Fibroblast of skin of abdomen (primary cell): ENCODE measurements at regions not wholly inside any gene's neighbourhood (a gene's known extent, or its start where the extent isn't known, plus 50 kb on each side); places are given as distances from the start of the nearest gene placed in this dataset.

Experiments used
- DNase-seq: peaks from one replicate; pipeline ENCODE4 v3.0.0-alpha.2; 2013

DNA sequence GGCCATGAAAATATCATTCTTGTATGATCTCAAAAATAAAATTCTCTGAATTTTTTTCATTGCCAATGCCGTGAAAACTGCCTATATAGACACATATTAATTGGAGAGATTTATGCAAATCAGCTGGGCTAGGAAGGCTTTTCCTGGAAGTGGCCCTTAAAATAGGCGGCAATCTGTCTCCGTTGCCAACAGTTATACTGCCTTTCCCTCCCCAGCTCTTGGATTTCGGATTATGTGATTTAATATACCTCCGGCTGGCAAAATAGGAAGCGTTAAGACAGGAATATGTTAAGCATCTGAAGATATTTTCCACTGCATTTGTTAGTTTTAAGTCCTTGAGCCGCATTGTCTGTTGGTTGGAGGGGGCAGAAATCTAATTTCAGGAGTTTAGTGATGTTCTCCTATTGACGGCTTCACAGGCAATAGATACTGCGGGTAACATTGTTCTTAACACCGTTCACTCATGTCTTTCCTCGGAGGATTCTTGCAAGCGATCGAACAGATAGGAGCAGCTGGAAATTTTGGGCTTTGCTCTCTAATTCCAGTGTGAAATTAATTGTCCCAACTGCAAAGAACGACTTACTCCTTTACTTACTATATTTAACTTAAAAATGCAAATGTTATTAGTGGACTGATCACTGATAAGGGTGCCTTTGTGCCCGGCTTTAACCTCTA is 113.3 kb downstream of the LINC00237 start:
- DNase-seq, result no peak

DNA sequence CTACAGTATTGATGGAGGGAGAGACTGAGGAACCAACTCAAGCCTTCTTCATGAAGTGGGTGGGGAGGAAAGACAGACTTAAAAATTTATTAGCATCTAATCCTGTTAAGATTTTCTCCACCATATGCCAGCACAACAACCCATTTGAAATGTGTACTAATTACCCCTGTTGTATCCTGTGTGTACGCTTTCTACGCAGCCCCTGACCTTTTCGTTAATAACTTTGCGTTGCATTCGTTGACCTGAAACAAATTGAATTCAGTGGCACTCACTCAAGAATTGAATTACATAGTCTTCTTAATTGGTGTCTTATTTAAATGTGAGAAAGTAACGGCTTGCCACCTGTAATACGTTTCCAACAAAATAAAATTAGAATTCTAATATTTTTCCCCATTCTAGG is 113.9 kb downstream of the LINC00237 start:
- DNase-seq, result no peak

GRCh38 chr20:20989081-20989480 is 117.1 kb downstream of the LINC00237 start:
- DNase-seq, result no peak

DNA sequence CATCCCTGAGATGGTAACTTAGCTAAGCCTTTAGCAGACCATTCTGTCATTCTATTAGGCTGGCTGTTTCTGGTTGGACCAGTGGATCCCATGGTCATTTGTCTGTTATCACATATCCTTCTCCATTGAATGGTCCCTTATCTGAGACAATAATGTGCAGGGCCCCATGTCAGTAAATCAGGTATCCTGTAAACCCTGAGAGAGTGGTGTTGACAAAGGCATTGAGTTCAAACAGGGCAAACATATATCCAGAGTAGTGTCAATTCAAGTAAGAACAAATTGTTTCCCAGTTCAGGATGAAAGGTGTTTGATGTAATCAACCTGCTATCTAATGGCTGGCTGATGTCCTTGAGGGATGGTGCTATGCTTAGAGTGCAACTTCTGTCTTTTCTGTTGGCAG is 126.2 kb downstream of the LINC00237 start:
- no peak for DNase-seq

DNA sequence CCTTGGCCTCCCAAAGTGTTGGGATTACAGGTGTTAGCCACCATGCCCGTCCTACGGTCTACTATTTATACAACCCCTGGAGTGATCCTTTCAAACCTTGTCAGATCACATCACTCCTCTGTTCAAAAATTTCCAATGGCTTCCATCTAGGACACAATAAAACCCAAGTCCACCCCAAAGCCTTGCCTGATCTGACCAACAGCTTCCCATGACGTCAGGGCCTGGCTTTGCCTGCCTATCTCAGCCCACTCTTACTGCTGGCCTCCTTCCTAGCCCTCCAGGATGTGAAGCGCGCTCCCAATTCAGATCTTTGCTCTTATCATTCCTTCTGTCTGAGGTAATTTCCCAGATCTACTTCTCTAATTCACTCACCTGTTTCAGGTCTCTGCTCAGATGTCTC is 128.4 kb downstream of the LINC00237 start:
- no peak for DNase-seq

GRCh38 chr20:20972490-20972889 is 133.7 kb downstream of the LINC00237 start:
- DNase-seq, result no peak

DNA sequence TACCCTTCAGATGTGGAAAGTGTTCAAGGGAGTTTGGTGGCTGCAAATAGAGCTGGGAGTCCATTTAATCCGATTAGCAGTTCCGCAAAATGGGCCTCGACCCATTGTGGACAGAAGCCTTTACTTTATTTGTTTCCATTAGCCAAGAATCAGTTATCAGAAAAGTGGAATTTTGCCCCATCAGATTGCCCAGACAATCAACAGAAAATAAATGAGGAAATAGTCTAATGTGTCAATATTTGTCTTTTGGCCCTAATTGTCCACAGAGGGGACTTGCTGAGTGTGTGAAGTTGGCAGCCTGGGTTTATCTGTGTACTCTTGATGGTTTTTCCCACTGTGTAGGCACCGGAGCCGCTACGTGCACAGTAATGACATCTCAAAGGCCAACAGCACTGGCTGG is 134.3 kb downstream of the LINC00237 start:
- DNase-seq, result no peak

DNA sequence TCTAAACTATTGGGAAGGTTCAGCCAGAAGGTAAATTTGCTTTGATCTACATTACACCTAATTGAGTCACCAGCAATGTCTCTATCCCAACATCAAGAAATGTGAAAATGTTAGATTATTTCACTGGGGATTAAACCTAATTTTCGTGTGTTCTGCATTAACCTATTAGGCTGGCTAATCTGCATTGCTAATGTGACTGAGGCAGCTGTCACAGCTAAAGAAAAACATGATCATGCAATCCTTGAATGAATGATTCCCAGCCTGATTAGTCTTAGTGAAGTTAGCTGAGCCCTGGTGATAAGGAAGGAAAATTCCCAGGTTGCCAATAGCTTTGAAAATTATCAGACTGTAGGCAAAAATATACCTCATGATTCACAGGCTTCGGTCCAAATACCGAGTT is 135.3 kb downstream of the LINC00237 start:
- DNase-seq, result no peak

- no peak for DNase-seq
Measured at GRCh38 chr20:20969701-20970280, 136.4 kb downstream of the LINC00237 start.

DNA sequence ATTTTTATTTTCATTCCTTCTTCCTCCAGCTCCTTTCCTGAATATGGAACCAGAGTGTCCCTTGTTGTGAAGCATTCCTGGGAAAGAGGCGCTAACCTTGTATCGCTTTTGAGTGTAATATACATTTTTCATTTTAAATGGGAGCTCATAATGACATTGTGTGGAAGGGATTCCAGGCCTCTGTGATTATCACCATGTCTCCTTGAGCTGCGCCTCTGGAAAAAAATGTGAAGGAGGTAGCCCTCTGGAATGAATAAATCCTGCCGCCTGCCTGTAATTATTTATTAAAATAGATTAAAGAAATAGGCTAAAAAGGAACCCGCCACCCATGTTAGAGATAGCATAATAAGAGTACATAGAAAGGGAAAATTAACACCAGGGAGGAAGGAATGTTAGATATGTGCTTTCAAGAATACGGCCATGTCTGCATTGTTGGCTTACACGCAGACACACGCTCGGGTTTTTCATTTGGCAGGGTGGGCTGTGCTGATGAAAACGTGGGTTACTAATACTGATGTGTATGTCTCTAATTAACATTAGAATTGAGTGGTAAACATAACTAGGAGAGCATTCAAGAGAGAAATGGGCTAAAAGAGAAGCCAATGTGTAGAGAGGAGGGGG is 138.5 kb downstream of the LINC00237 start:
- DNase-seq, result no peak

DNA sequence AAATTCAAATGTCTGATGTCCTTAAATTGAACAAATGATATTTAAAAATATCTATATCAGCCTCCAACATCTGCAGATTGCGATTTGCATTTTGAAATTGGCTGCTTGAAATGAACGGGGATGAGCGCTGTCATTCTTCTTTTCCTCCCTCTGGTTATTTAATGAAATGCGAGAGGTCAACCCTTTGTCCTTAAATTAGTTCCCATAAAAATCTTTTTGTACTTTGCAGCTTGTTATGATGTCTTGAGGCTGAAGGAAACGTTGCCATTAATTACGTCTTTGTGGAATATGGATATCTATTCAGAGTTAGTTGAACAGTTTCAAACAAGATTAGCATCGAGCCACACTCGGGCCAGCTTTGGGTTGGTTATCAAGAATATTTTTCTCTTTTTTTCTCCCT is 140.0 kb downstream of the LINC00237 start:
- DNase-seq, result no peak

- DNase-seq, result no peak
Measured at GRCh38 chr20:20959031-20959755, 147.0 kb downstream of the LINC00237 start.

GRCh38 chr20:20956513-20956931 is 149.6 kb downstream of the LINC00237 start:
- no peak for DNase-seq

DNA sequence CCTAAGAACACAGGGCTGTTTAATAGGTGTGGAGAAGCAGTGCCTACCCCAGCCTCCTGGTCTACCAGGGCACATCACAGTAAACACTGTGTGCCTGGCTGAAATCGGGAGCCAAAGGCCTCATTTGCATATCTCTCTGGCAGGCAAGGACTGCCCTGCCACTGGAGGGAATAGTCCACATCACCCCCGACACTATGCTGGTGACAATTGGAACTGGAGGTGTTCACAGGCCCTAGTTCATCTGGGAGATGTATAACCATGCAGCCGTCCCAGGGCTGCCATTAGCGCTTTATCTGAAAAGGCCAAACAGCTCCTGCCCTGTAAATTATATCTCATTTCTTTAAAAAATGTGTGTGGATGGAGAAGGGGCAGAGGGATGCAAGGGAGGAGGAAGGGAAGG is 150.3 kb downstream of the LINC00237 start:
- DNase-seq, result no peak

GRCh38 chr20:20953738-20954618 is 152.2 kb downstream of the LINC00237 start:
- no peak for DNase-seq

DNA sequence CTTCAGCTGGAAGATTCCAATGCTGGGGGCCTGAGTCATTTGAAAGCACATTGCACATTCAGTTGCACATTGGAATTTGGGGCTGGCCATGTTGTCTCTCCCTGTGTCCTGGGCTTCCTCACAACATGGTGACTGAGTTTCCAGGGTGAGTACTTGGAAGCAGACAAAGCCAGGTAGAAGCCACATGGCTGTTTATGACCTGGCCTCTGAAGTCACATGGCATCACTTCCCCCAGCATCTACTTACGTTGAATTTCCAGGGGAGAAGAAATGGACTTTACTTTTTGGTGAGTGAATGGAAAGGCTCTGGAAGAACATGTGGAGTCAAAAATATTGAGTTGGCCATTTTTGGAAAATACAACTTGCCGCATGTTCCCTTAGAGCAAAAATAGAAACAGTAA is 155.5 kb downstream of the LINC00237 start:
- DNase-seq, result no peak

DNA sequence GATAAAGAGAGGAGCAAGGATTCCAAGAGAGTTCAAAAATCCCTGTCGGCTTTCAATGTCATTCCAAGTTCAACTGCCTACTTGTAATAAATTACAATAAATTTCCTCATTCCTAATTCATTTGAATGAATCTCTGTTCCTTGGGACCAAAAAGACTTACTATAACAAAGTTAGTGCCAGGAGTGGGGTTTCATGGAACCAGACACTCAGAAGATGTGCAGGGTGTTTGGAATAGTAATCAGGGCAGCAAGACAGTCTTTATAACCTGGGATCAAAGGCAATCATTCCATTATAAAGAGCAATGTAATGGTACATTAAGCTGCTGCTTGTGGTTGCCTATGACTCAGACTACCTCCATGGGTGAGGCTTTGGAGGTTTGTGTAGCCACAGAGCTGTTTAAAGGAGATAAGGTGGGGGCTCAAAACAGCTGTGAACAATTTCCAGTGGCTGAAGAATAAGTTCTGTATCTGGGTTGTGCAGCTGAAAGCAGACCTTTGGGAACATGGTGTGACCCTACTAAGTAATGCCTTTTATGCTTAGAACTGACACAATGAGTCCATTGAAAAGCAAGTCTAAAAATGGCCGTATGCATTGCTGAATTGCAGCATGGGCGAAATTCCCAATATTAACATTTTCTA is 159.9 kb downstream of the LINC00237 start:
- no peak for DNase-seq

- no peak for DNase-seq
Measured at GRCh38 chr20:20941468-20941889, 164.7 kb downstream of the LINC00237 start.

GRCh38 chr20:20939006-20939405 is 167.2 kb downstream of the LINC00237 start:
- no peak for DNase-seq

DNA sequence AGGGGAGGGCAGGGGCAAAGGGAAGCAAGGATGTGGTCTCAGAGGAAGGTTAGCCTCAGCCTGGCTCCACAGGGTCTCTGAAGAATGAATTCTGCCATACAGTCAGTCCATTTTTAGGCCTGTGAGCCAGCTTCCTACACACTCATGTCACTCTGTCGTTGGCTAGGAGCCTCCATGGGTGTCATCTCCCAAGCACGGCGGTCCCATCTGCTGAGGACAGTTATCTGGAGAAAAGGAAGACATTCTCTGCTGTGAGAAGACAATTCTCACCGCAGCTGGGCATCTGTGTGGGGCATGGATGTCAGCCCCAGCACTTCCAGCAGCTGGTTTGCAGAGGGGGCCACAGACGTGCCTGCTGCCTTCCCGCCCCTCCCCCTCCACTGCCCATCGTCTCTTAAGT is 167.6 kb downstream of the LINC00237 start:
- no peak for DNase-seq

DNA sequence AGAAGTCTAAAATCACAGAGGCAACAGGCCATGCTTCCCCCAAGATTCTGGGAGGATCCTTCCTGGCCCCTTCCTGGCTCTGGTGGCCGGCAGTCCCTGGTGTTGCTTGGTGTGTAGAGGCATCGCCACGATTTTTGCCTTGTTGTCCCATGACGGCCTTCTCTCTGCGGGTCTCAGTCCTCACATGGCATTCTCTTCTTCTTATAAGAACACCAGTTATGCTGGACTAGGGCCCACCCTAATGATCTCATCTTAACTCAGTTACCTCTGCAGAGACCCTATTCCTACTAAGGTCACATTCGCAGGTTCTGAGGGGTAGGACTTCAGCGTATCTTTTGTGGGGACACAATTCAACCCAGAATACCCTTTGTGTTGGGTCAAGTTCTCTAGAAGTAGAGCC is 168.0 kb downstream of the LINC00237 start:
- DNase-seq, result no peak
